HG03175 (cell line): ENCODE measurements at regions not wholly inside any gene's neighbourhood (a gene's known extent, or its start where the extent isn't known, plus 50 kb on each side); places are given as distances from the start of the nearest gene placed in this dataset.
"Not testable (repeated sequence)": the region's sequence is repeated elsewhere in the genome, so short reads cannot be mapped to it uniquely, and the experiment has no call there.

Source experiments
- ATAC-seq: cut with Tn5 transposase; IDR thresholded peaks from one replicate; pipeline ENCODE4 v1.9.1; 2021; ENCODE audit warnings: mild to moderate bottlenecking, moderate library complexity; ENCODE audit not compliant: unreplicated experiment

- no peak for ATAC-seq
Measured at GRCh38 chr12:125856366-125856765, 791.1 kb downstream of the AACS start.

GRCh38 chr12:125856896-125857295 lies 791.7 kb downstream of the AACS start:
- no peak for ATAC-seq

- no peak for ATAC-seq
Measured at GRCh38 chr12:125860672-125861288, 795.5 kb downstream of the AACS start.

GRCh38 chr12:125861299-125862281 lies 796.4 kb downstream of the AACS start:
- ATAC-seq = no peak

GRCh38 chr12:125865236-125865635 lies 800.0 kb downstream of the AACS start:
- ATAC-seq = not testable (repeated sequence)

GRCh38 chr12:125871811-125872594 lies 806.8 kb downstream of the AACS start:
- no peak for ATAC-seq

- no peak for ATAC-seq
Measured at GRCh38 chr12:125873016-125873415, 807.8 kb downstream of the AACS start.

GRCh38 chr12:125878483-125878882 lies 813.2 kb downstream of the AACS start:
- no peak for ATAC-seq

GRCh38 chr12:125882141-125882540 lies 816.9 kb downstream of the AACS start:
- no peak for ATAC-seq

- ATAC-seq = no peak
Measured at GRCh38 chr12:125888921-125889320, 823.7 kb downstream of the AACS start.

GRCh38 chr12:125889742-125890141 lies 824.5 kb downstream of the AACS start:
- no peak for ATAC-seq

- ATAC-seq = no peak
Measured at GRCh38 chr12:125890366-125890905, 825.2 kb downstream of the AACS start.

GRCh38 chr12:125890971-125891370 lies 825.7 kb downstream of the AACS start:
- ATAC-seq = no peak

GRCh38 chr12:125892276-125892675 lies 827.0 kb downstream of the AACS start:
- no peak for ATAC-seq

GRCh38 chr12:125902991-125903390 lies 837.8 kb downstream of the AACS start:
- no peak for ATAC-seq

GRCh38 chr12:125907351-125907750 lies 842.1 kb downstream of the AACS start:
- ATAC-seq = no peak

GRCh38 chr12:125919856-125920470 lies 854.7 kb downstream of the AACS start:
- no peak for ATAC-seq

GRCh38 chr12:125922330-125922729 lies 857.1 kb downstream of the AACS start:
- no peak for ATAC-seq

- ATAC-seq = no peak
Measured at GRCh38 chr12:125936502-125936901, 871.3 kb downstream of the AACS start.

GRCh38 chr12:125944446-125944845 lies 879.2 kb downstream of the AACS start:
- ATAC-seq = no peak

GRCh38 chr12:125949471-125949870 lies 884.2 kb downstream of the AACS start:
- ATAC-seq = no peak
